IMR-90 (cell line): ENCODE measurements at regions not wholly inside any gene's neighbourhood (a gene's known extent, or its start where the extent isn't known, plus 50 kb on each side); places are given as distances from the start of the nearest gene placed in this dataset.
"Not testable (repeated sequence)": the region's sequence is repeated elsewhere in the genome, so short reads cannot be mapped to it uniquely, and the experiment has no call there.

Source experiments
- ATAC-seq: fragments of 200-7000 bp; cut with Tn5 transposase; 2 replicates; pipeline ENCODE4 v1.9.1; 2020; ENCODE audit warnings: low read depth, mild to moderate bottlenecking, moderate library complexity
- BruUV-seq: library from RNA; stranded (reverse); fragments of 400-500 nt; replicated peaks from 2 replicates; lab custom pipeline; 2021; lab: Mats Ljungman, UMichigan
- CTCF ChIA-PET: fragments of 300-600 bp; formaldehyde crosslinking; extraction: SDS; loops from one replicate; lab custom pipeline; 2021; ENCODE audit warnings: antibody characterized with exemption; lab: Yijun Ruan, JAX
- POLR2A ChIA-PET: fragments of 300-600 bp; sonication (Branson Sonifier 250); formaldehyde crosslinking; loops from one replicate; lab custom pipeline; 2022; ENCODE audit warnings: antibody characterized with exemption; ENCODE audit not compliant: unreplicated experiment; lab: Charles Lee
- DNase-seq: peaks from one replicate; pipeline ENCODE4 v3.0.0; 2013
- H2AFZ ChIP-seq: replicated peaks from 2 replicates; pipeline ENCODE3; 2013; ENCODE audit warnings: low read length, mild to moderate bottlenecking; ENCODE audit not compliant: poor library complexity
- H2AK5ac ChIP-seq: 2 replicates; pipeline ENCODE4 v1.6.1; 2013; ENCODE audit warnings: low read depth, low read length, inconsistent platforms
- H2AK9ac ChIP-seq: replicated peaks from 2 replicates; pipeline ENCODE3; 2013; ENCODE audit warnings: mild to moderate bottlenecking, low read depth, low read length, moderate library complexity; ENCODE audit not compliant: poor library complexity
- H2BK120ac ChIP-seq: 2 replicates; pipeline ENCODE4 v1.6.1; 2013; ENCODE audit warnings: low read depth, low read length, inconsistent platforms
- H2BK15ac ChIP-seq: 3 replicates; pipeline ENCODE4 v1.6.1; 2013; ENCODE audit warnings: low read depth, low read length, inconsistent platforms
- H2BK20ac ChIP-seq: 2 replicates; pipeline ENCODE4 v1.6.1; 2013; ENCODE audit warnings: low read depth, mild to moderate bottlenecking, inconsistent platforms, low read length, moderate library complexity
- H2BK5ac ChIP-seq: 2 replicates; pipeline ENCODE4 v1.6.1; 2013; ENCODE audit warnings: mild to moderate bottlenecking, low read depth, low read length, inconsistent platforms; ENCODE audit not compliant: poor library complexity, severe bottlenecking
- H3K14ac ChIP-seq: replicated peaks from 2 replicates; pipeline ENCODE4 v1.6.1; 2013; ENCODE audit warnings: low read depth, low read length, inconsistent platforms
- H3K18ac ChIP-seq: 2 replicates; pipeline ENCODE4 v1.6.1; 2013; ENCODE audit warnings: low read depth, low read length, control low read depth
- H3K23ac ChIP-seq: 2 replicates; pipeline ENCODE4 v1.6.1; 2013; ENCODE audit warnings: low read depth, low read length, inconsistent platforms
- H3K27ac ChIP-seq: 2 replicates; pipeline ENCODE4 v1.5.1; 2013; ENCODE audit warnings: mild to moderate bottlenecking, control low read depth, low read length; ENCODE audit not compliant: insufficient read depth
- H3K27me3 ChIP-seq: 2 replicates; pipeline ENCODE4 v1.6.1; 2013; ENCODE audit warnings: low read length; ENCODE audit not compliant: control insufficient read depth, insufficient read depth
- H3K36me3 ChIP-seq: 2 replicates; pipeline ENCODE4 v1.6.1; 2013; ENCODE audit warnings: low read length, mixed read lengths; ENCODE audit not compliant: control insufficient read depth, insufficient read depth
- H3K4ac ChIP-seq: 2 replicates; pipeline ENCODE4 v1.6.1; 2013; ENCODE audit warnings: low read depth, low read length, inconsistent platforms
- H3K4me1 ChIP-seq: 2 replicates; pipeline ENCODE4 v1.6.1; 2013; ENCODE audit warnings: low read length, mixed read lengths; ENCODE audit not compliant: control insufficient read depth, insufficient read depth
- H3K4me2 ChIP-seq: 2 replicates; pipeline ENCODE4 v1.6.1; 2013; ENCODE audit warnings: low read depth, mild to moderate bottlenecking, control low read depth, low read length, moderate library complexity
- H3K4me3 ChIP-seq: 2 replicates; pipeline ENCODE4 v1.5.1; 2013; ENCODE audit warnings: low read depth, mild to moderate bottlenecking, control low read depth, low read length, moderate library complexity; ENCODE audit not compliant: insufficient read depth
- H3K56ac ChIP-seq: 2 replicates; pipeline ENCODE4 v1.6.1; 2013; ENCODE audit warnings: low read length, inconsistent platforms; ENCODE audit not compliant: insufficient read depth; ENCODE audit errors: extremely low read depth
- H3K79me1 ChIP-seq, 2 experiments: 2 replicates each; pipeline ENCODE4 v1.6.1; 2013; ENCODE audit warnings: low read length in 2 of 2, inconsistent platforms in 1 of 2, low read depth in 1 of 2
- H3K9ac ChIP-seq: 2 replicates; pipeline ENCODE4 v1.6.1; 2013; ENCODE audit warnings: low read depth, low read length, control low read depth
- H3K9me1 ChIP-seq: 2 replicates; pipeline ENCODE4 v1.6.1; 2013; ENCODE audit warnings: low read length, inconsistent platforms; ENCODE audit not compliant: insufficient read depth
- H3K9me3 ChIP-seq: 2 replicates; pipeline ENCODE4 v1.6.1; 2013; ENCODE audit warnings: low read length; ENCODE audit not compliant: control insufficient read depth, insufficient read depth
- H4K20me1 ChIP-seq: 2 replicates; pipeline ENCODE4 v1.6.1; 2013; ENCODE audit warnings: low read length, inconsistent platforms; ENCODE audit not compliant: insufficient read depth
- H4K5ac ChIP-seq: 2 replicates; pipeline ENCODE4 v1.6.1; 2013; ENCODE audit warnings: mild to moderate bottlenecking, low read depth, low read length, control low read depth
- H4K8ac ChIP-seq, 2 experiments: 2 replicates each; pipeline ENCODE4 v1.6.1; 2013; ENCODE audit warnings: low read depth in 2 of 2, low read length in 2 of 2, control low read depth in 1 of 2, inconsistent platforms in 1 of 2
- H4K91ac ChIP-seq: 2 replicates; pipeline ENCODE4 v1.6.1; 2013; ENCODE audit warnings: low read depth, low read length, inconsistent platforms; ENCODE audit not compliant: insufficient read depth
- CEBPB ChIP-seq: IDR thresholded peaks from 2 replicates; pipeline ENCODE4 v1.6.1; 2012; ENCODE audit warnings: low read depth, low read length, improper control_type of control experiment
- CTCF ChIP-seq: conservative IDR thresholded peaks from 2 replicates; pipeline ENCODE4 v1.5.1; 2012; ENCODE audit warnings: mild to moderate bottlenecking, low read depth, low read length, improper control_type of control experiment
- FOS ChIP-seq: fragments of 150-350 bp; IDR thresholded peaks from 2 replicates; pipeline ENCODE4 v1.6.1; 2016; ENCODE audit warnings: low read depth, low read length
- WGBS, 2 experiments: methylation state at CpG; one replicate each; pipeline versions ENCODE4 v1.1.5 to v1.1.7; 2013; ENCODE audit warnings: missing lambda C conversion rate in 2 of 2; ENCODE audit not compliant: insufficient read length in 1 of 2; ENCODE audit errors: extremely low coverage in 2 of 2; 5-methylcytosine and 5-hydroxymethylcytosine counted together
- dilution Hi-C: fragments of 300-500 bp; cut with HindIII; formaldehyde crosslinking; loops from one replicate; pipeline ENCODE4 v1.14.3; 2018; ENCODE audit warnings: low sequenced_read_pairs; ENCODE audit not compliant: unreplicated experiment
- in situ Hi-C: fragments of 300-500 bp; cut with MboI; formaldehyde crosslinking; loops from 3 replicates; pipeline ENCODE4 v1.14.3; 2019; ENCODE audit warnings: low sequenced_read_pairs, inconsistent platforms, mixed read lengths
- intact Hi-C: fragments of 100-400 bp; cut with micrococcal nuclease; formaldehyde crosslinking; loops from 2 replicates; pipeline ENCODE4 v1.10.0; 2022

GRCh38 chr6:12640438-12640837, 76.1 kb upstream of the PHACTR1 start (continued):
- TF ChIP-seq CTCF (no peak), FOS (no peak), CEBPB (no peak)

GRCh38 chr6:12641785-12642184, 74.8 kb upstream of the PHACTR1 start:
- POLR2A ChIA-PET, H4K20me1 ChIP-seq, H3K36me3 ChIP-seq, DNase-seq, H3K9me3 ChIP-seq, BruUV-seq, H3K9ac ChIP-seq, H3K27ac ChIP-seq, H4K8ac ChIP-seq, dilution Hi-C loops, H4K91ac ChIP-seq, H4K5ac ChIP-seq, H2BK20ac ChIP-seq, H2BK120ac ChIP-seq, H2AK5ac ChIP-seq, H3K4ac ChIP-seq, H2AK9ac ChIP-seq, intact Hi-C loops, H3K27me3 ChIP-seq, H3K23ac ChIP-seq, H3K4me1 ChIP-seq, H3K79me1 ChIP-seq, H3K9me1 ChIP-seq, H2BK5ac ChIP-seq, H3K18ac ChIP-seq, ATAC-seq, H2BK15ac ChIP-seq, H2AFZ ChIP-seq, H3K4me3 ChIP-seq, H3K56ac ChIP-seq, H3K14ac ChIP-seq, H3K4me2 ChIP-seq: not testable (repeated sequence)
- in situ Hi-C loops, result loop anchor here (25.0 kb wide), 1 partner anchor 246 kb away; no protein-coding TSS in a partner anchor
- CTCF ChIA-PET, result interaction anchor here (0.6 kb wide), 1 partner anchor 351 kb away, joined by 5 read pairs; no protein-coding TSS in a partner anchor
- WGBS, 2 experiments, result no CpG with 5 or more reads among the region's 2 CpGs
